Motor neuron (in vitro differentiated cells): ENCODE measurements at regions not wholly inside any gene's neighbourhood (a gene's known extent, or its start where the extent isn't known, plus 50 kb on each side); places are given as distances from the start of the nearest gene placed in this dataset.
A peak's percentile ranks its signal among the peaks of the same experiment; 100 is the strongest.

Source experiments
- ATAC-seq, 8 experiments: fragments of 200-7000 bp; cut with Tn5 transposase; replicated peaks in 6 of 8; 2 replicates each; pipeline ENCODE4 v1.8.0; 2021; ENCODE audit warnings: mild to moderate bottlenecking in 8 of 8, moderate library complexity in 8 of 8
- H3K27ac ChIP-seq, 2 donors: fragments of 250-450 bp; sonication (Bioruptor Pico); 2 replicates each; pipeline ENCODE4 v1.9.0; 2021; ENCODE audit warnings: antibody characterized with exemption in 2 of 2, mild to moderate bottlenecking in 2 of 2, moderate library complexity in 1 of 2
- H3K4me1 ChIP-seq, 2 donors: fragments of 250-450 bp; sonication (Bioruptor Pico); replicated peaks in 1 of 2; 2 replicates each; pipeline ENCODE4 v1.6.1; 2021; ENCODE audit warnings: antibody characterized with exemption in 2 of 2, mild to moderate bottlenecking in 2 of 2, moderate library complexity in 1 of 2
- H3K4me3 ChIP-seq, 5 donors: fragments of 250-450 bp; sonication (Bioruptor Pico); 2 replicates each; pipeline ENCODE4 v1.9.0; 2021; ENCODE audit warnings: antibody characterized with exemption in 5 of 5, mild to moderate bottlenecking in 5 of 5, moderate library complexity in 4 of 5
- WGBS, 10 experiments: fragments of 450-650 bp; shearing (Covaris generic); methylation state at CpG; one replicate each; pipeline ENCODE4 v1.0.0; 2022; 5-methylcytosine and 5-hydroxymethylcytosine counted together
- in situ Hi-C, 9 experiments: fragments of 400-800 bp; cut with MboI; loops; one replicate each; pipeline ENCODE4 v1.15.0; 2021; ENCODE audit warnings: low sequenced_read_pairs in 9 of 9, low pct_unique_long_range_greater_than_20kb in 2 of 9; ENCODE audit not compliant: unreplicated experiment in 9 of 9

DNA sequence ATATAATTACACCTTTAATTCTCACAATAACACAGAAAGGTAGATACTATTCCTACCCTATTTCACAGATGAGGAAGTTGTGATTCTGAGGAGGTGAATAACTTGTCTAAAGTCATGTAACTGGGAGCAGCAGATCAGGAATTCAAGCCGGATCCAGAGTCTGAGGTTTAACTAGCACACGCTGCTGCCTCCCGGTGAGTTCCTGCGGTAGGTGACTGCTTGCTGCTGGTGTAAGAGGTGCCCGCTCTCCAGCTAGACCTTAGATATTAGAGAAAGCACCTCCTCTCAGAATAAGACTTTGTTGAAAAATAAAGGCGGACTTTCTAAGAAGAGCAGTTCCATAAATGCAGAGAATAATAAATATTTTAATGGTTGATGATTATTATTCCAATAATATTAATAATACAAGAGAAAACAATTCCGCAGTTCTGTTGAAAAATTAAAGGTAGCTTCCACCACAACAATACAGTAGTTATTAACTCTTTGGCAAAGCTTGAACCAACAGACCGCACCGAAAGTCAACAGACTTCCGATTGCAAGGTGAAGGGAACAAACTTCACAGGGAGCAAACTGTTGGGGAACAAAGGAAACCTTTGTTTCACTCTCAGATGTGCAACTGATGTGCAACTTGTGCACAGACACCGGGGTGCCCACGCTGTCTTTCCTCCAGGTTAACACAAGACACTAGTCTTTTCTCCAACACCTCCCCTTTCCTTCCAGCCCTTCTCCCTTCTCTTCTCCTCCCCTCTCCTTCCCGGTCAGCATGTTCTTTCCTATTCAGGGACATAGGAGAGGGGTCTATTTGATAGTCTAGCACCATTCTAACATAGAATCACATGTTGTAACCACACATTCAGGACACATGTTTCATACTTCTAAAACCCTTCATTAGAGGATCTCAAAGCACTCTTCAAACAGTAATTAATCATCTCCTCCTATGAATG, 73.2 kb upstream of the EGLN3 start:
- no peak for ATAC-seq
- WGBS, 10 experiments: 44 to 100% (median 80%) methylated on average over 1 to 11 of the region's 13 CpGs
- in situ Hi-C loops: no loop called here

DNA sequence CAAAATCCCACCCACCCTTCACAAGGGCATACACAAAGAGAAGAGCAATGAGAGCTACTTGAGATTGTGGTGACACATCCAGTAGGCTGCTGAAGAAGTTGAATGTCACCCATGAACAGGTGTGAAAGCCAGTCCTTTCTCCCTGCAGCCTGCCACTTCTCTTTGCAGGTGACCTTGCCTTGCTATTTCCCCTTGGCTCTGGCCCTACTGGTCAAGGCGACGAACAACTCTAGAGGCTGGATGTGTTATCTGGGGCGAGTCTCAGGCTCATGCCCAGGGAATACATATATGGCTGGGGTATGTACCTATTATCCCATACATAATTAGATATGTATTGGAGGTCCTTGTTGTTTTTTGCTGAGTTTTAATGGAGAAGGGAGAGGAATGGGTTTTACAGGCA, 70.2 kb upstream of the EGLN3 start:
- Histone ChIP-seq H3K4me1 (peaks cover 8 to 14% of the 10 kb centered on the region in 2 donors), H3K27ac (no peak overlapping the region), H3K4me3 (no peak overlapping the region)
- 95 to 100% (median 96%) methylated on average over 3 of the region's 3 CpGs; no CpG with 5 or more reads in 7 of the 10 experiments for WGBS, 10 experiments
- ATAC-seq: no peak
- in situ Hi-C loops: no loop called here

More for the DNA sequence above, 73.2 kb upstream of the EGLN3 start:
- Histone ChIP-seq H3K27ac (no peak overlapping the region), H3K4me3 (no peak overlapping the region), H3K4me1 (peaks cover 0 to 4% of the 10 kb centered on the region in 2 donors)

DNA sequence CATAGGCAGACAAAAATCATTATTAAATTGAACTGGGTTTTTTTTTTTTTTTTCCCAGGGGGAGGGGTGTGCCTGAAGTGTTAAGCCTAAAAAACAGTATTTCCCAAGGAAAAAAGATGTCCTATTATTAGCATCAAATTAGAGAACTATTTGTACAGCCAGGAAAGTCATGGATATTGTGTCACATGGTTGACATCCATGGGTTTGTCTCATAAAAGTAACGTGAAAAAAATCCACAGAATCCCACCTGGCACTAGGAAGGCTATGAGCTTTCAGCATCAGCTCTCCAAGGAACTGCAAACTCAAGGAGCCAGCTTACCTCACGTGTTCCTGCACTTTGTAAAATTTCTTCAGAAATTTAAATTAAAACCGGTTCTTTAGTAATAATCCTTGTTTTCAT, 69.1 kb upstream of the EGLN3 start:
- WGBS, 10 experiments: 28 to 100% (median 90%) methylated on average over 2 to 3 of the region's 3 CpGs
- Histone ChIP-seq H3K27ac (no peak overlapping the region), H3K4me1 (peaks cover 8 to 14% of the 10 kb centered on the region in 2 donors), H3K4me3 (no peak overlapping the region)
- in situ Hi-C loops: no loop called here
- no peak for ATAC-seq

DNA sequence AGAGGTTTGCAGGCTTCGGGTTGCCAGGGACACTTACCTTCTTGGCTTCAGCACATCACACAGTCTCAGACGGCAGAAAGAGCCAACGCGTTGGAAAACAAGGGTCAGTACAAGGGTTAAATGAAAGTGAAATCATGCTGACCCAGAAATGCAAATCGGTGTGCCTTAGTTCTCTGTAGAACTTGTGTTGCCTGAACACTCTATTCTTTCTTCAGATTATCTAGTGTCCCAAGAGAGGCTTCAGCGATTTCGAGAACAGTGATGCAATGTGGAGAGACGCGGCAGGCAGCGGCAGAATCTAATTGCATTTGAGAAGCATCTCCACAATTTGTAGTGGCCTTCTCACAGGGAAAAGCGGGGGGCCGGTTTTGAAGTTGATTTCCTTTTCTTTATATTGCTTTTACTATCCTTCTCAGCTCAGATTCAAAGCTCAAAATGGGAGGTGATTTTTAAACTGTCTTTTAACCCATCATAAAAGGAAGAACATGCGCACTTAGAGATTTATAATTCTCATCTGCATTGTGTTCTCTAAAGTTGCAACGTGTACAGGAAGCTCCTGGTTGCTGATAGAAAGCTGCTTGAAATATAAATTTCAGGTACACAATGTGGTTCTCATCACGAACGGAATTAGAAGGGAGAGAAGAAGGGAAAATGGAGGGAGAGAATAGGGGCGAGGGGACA, 67.8 kb upstream of the EGLN3 start:
- in situ Hi-C loops: no loop called here
- Histone ChIP-seq H3K4me3 (peak overlapping the region in 1 of 5 donors; percentile 14), H3K4me1 (peaks cover 10 to 14% of the 10 kb centered on the region in 2 donors), H3K27ac (peak overlapping the region in 1 of 2 donors; percentile 26)
- peak; percentile 41 to 95 (median 84) for ATAC-seq
- WGBS, 10 experiments: 10 to 69% (median 41%) methylated on average over 3 to 15 of the region's 17 CpGs

DNA sequence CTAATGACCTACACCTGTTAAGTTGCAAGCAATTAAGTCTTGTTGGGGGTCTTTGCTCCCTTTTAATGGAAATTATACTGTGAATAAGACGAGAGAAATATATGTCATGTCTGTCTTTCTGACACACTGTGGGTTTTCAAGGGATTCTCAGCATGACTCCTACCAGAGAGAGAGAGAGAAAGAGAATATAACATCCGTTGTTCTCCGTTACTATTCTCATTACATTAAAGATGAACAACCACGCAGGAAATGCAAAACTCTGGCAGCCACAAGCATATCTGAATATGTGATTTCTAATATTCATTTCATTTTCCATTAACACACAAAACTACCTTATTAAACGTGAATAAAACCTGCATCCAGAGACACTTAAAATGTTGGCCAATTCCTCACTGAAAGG, 67.3 kb upstream of the EGLN3 start:
- Histone ChIP-seq H3K4me3 (peak overlapping the region in 1 of 5 donors; percentile 14), H3K27ac (peak overlapping the region in 1 of 2 donors; percentile 26)
- ATAC-seq: peak in 2 of 8 experiments; percentile 52 to 60

DNA sequence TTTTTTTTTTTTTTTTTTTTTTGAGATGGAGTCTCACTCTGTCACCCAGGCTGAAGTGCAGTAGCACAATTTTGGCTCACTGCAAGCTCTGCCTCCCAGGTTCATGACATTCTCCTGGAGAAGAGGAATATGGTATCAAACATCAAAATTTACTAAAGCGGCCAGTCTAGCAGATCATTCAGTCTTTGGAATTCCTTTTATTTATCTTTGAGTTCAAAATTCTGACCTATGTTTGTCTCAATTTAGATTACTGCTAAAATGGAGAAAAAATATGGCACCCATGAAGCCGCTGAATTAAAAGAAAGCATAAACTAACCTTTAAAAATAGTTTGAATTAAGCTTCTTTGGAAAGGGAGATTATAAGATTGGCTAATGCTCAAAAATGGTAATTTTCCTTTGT, 64.5 kb upstream of the EGLN3 start:
- Histone ChIP-seq H3K27ac (no peak overlapping the region), H3K4me1 (peaks cover 16 to 21% of the 10 kb centered on the region in 2 donors), H3K4me3 (no peak overlapping the region)
- no peak for ATAC-seq
- in situ Hi-C loops: no loop called here
- 71 to 100% (median 98%) methylated on average over 1 to 2 of the region's 2 CpGs; no CpG with 5 or more reads in 2 of the 10 experiments for WGBS, 10 experiments

More for the DNA sequence above, 67.3 kb upstream of the EGLN3 start:
- in situ Hi-C loops: no loop called here
- peaks cover 16 to 19% of the 10 kb centered on the region in 2 donors for H3K4me1 ChIP-seq
- WGBS, 10 experiments: 0 to 94% (median 39%) methylated on average over 1 to 5 of the region's 5 CpGs; no CpG with 5 or more reads in 1 of the 10 experiments

DNA sequence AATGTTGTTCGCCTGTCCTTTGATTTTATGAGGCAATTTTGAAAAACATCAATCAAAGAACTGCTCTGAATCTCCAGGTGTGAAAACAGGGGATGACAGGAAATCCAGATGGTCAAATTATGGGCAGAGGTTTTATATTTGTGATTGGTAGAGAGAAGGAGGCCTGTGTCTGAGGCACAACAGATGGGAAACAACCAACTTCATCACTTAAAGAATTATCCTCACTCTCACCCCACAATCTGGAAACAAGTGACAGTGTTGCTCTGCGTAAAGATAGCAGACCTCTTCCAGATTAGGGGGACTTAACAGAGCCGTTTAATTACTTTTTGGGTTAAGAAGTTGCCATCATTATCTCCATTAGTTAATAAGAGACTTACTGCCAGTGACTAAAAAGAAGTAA, 64.1 kb upstream of the EGLN3 start:
- WGBS, 10 experiments: 35 to 100% (median 92%) methylated on average over 1 to 3 of the region's 3 CpGs; no CpG with 5 or more reads in 1 of the 10 experiments
- no peak overlapping the region for H3K27ac ChIP-seq
- in situ Hi-C loops: no loop called here
- H3K4me1 ChIP-seq: peaks cover 16 to 21% of the 10 kb centered on the region in 2 donors
- no peak overlapping the region for H3K4me3 ChIP-seq
- no peak for ATAC-seq

DNA sequence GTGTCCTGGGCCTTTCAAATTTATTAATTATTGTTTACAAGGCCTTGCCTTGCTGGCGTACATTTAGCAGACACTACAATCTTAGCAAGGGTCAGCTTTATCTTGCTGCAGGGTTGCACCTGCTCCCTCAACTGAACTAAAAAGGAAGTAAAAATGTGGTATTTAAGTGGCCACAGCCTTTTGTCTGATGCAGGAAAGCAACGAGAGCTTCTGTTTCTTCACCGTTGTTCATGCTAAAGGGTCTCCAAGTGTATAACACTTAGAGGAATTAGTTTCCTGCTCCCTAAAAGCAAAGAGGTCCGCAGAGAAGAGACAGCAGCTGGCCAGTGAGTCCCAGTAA, 62.8 kb upstream of the EGLN3 start:
- Histone ChIP-seq H3K4me1 (peaks cover 12 to 13% of the 10 kb centered on the region in 2 donors), H3K27ac (no peak overlapping the region), H3K4me3 (no peak overlapping the region)
- in situ Hi-C loops: no loop called here
- WGBS, 10 experiments: 63 to 94% (median 82%) methylated on average over 2 to 4 of the region's 4 CpGs; no CpG with 5 or more reads in 2 of the 10 experiments
- no peak for ATAC-seq

DNA sequence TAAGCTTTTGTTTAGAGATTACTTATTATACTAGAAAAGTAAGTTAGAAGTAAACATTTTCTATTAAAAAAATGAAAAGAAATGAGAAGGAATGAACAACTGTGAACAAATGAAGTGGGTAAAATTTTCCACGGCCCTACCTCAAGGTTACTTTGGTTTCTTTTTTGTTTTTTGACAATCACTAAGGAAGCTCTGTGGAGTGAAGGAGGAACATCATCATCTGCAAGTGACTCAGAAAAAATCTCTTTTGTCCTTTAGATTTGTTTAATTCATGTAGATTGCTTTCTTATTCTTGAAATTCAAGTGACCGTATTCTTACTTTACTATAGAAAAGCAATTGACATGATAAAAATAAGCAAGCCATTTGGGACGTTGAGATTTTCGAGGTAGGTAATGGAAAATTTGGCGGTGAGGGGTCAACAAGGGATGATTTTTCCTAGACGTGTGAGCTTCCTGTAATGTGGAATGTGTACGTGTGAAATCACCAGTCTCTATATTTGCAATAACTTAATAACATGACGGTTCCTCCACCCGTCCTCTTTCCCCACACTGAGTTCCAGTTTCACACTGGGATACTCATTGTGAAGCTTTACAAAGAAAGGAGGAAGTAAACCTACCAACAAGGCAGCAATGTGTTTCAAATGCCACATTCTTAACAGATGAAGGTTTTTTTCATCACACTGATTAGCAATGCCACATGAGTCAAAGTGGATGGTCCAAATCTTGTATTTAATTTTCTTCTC, 62.3 kb upstream of the EGLN3 start:
- whole genome bisulfite sequencing, 10 experiments: 62 to 100% (median 72%) methylated on average over 2 to 9 of the region's 9 CpGs
- no peak overlapping the region for H3K4me3 ChIP-seq
- in situ Hi-C loops: no loop called here
- peaks cover 8 to 9% of the 10 kb centered on the region in 2 donors for H3K4me1 ChIP-seq
- no peak for ATAC-seq
- no peak overlapping the region for H3K27ac ChIP-seq

DNA sequence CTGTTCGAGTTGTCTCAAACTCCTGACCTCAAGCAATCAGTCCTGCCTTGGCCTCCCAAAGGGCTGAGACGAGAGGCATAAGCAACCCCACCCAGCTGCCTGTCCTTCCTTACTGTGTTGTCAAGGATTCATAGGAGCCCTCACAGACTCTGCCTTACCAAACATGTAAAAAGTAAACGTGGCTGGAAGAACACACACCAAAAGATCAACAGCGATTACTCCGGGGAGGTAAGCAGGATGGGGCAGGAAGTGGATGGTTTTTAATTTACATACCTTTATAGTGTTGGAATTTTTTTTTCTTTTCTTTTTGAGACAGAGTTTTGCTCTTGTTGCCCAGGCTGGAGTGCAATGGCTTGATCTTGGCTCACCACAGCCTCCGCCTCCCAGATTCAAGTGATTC, 61.5 kb upstream of the EGLN3 start:
- ATAC-seq: no peak
- 43 to 100% (median 88%) methylated on average over 2 to 5 of the region's 6 CpGs for WGBS, 10 experiments
- in situ Hi-C loops: no loop called here
- Histone ChIP-seq H3K27ac (no peak overlapping the region), H3K4me1 (peaks cover 7 to 8% of the 10 kb centered on the region in 2 donors), H3K4me3 (no peak overlapping the region)

DNA sequence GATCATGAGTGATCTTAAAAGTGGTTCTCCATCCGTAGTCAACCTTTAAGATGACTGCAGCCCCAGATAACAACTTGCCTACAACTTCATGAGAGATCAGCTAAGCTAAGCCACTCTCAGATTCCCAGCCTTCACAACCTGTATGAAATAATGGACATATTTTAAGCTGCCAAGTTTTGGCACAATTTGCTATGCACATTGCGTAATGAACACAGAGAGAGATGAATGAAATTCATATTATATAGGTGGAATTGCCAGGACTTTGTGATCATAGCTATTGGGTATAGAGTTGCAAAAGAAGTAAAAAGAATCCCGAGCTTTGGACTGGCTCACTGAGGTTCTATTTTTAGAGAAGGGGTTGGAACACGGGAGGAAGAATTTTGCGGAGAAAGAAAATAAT, 59.1 kb upstream of the EGLN3 start:
- in situ Hi-C loops: no loop called here
- H3K27ac ChIP-seq: no peak overlapping the region
- 8 to 98% (median 85%) methylated on average over 3 to 5 of the region's 5 CpGs for WGBS, 10 experiments
- peak in 1 of 8 experiments; percentile 74 for ATAC-seq
- H3K4me3 ChIP-seq: no peak overlapping the region
- peaks cover 7 to 10% of the 10 kb centered on the region in 2 donors for H3K4me1 ChIP-seq

DNA sequence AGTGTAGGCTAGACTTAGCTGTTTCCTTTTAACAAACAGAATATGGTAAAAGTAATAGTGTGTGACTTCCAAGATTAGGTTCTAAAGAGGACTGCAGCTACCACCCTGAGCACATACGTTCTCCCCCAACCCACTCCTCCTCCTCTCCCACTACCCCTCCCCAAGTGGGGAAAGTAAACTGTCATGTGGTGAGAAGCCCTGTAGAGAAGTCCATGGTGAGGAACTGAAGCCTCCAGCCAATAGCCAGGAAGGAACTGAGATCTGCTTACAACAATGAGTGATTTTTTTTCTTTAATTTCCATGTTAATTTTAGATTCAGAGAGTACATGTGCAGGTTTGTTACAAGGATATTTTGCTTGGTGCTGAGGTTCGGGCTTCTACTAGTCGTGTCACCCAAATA, 57.0 kb upstream of the EGLN3 start:
- in situ Hi-C loops: no loop called here
- Histone ChIP-seq H3K4me3 (no peak overlapping the region), H3K27ac (no peak overlapping the region), H3K4me1 (peaks cover 2 to 5% of the 10 kb centered on the region in 2 donors)
- no peak for ATAC-seq
- 7 to 100% (median 71%) methylated on average over 1 to 2 of the region's 3 CpGs; no CpG with 5 or more reads in 3 of the 10 experiments for WGBS, 10 experiments

DNA sequence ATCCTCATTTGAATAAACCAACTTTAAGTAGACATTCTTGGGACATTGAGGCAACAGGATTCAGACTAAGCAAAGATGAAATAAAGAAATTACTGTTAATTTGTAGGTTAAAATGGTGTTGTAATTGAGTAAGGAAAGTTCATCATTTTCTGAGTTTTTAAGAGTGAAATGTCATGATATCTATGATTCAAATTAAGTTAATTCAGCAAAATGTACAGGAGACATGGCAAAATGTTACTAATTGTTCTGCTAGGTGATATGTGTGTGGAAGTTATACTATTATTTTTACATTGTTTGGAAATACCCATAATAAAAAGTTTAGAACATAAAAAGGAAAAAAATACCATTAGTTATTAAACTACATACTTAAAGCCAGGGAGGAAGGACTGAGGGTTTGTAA, 55.0 kb upstream of the EGLN3 start:
- ATAC-seq: no peak
- Histone ChIP-seq H3K4me3 (no peak overlapping the region), H3K4me1 (peaks cover 2 to 5% of the 10 kb centered on the region in 2 donors), H3K27ac (no peak overlapping the region)
- in situ Hi-C loops: no loop called here
